Neuronal stem cell (in vitro differentiated cells): ENCODE measurements at regions not wholly inside any gene's neighbourhood (a gene's known extent, or its start where the extent isn't known, plus 50 kb on each side); places are given as distances from the start of the nearest gene placed in this dataset.
"Not testable (repeated sequence)": the region's sequence is repeated elsewhere in the genome, so short reads cannot be mapped to it uniquely, and the experiment has no call there.

Source experiments
- DNase-seq: peaks from one replicate; pipeline ENCODE4 v3.0.0-alpha.2; 2013; ENCODE audit warnings: low spot score
- H2AFZ ChIP-seq: one replicate; pipeline ENCODE4 v1.6.1; 2013; ENCODE audit warnings: mild to moderate bottlenecking, low read length, inconsistent platforms
- H2AK5ac ChIP-seq: 2 replicates; pipeline ENCODE4 v1.6.1; 2013; ENCODE audit warnings: low read depth, mild to moderate bottlenecking, inconsistent platforms, low read length, moderate library complexity, mixed read lengths
- H2BK120ac ChIP-seq: 2 replicates; pipeline ENCODE4 v1.6.1; 2013; ENCODE audit warnings: low read depth, mild to moderate bottlenecking, inconsistent platforms, low read length, moderate library complexity, mixed read lengths
- H2BK12ac ChIP-seq: one replicate; pipeline ENCODE4 v1.6.1; 2013; ENCODE audit warnings: low read length, inconsistent platforms
- H2BK15ac ChIP-seq: 2 replicates; pipeline ENCODE4 v1.6.1; 2013; ENCODE audit warnings: mild to moderate bottlenecking, low read length, inconsistent platforms, mixed read lengths
- H2BK5ac ChIP-seq: one replicate; pipeline ENCODE4 v1.6.1; 2013; ENCODE audit warnings: inconsistent platforms, mild to moderate bottlenecking, low read length, moderate library complexity
- H3K14ac ChIP-seq: one replicate; pipeline ENCODE4 v1.6.1; 2013; ENCODE audit warnings: low read length, inconsistent platforms
- H3K18ac ChIP-seq: 2 replicates; pipeline ENCODE4 v1.6.1; 2013; ENCODE audit warnings: low read length, inconsistent platforms
- H3K23ac ChIP-seq: 2 replicates; pipeline ENCODE4 v1.6.1; 2013; ENCODE audit warnings: low read depth, mild to moderate bottlenecking, mixed read lengths, low read length, inconsistent platforms; ENCODE audit not compliant: poor library complexity
- H3K27ac ChIP-seq: replicated peaks from 3 replicates; pipeline ENCODE4 v1.5.1; 2013; ENCODE audit warnings: low read length, inconsistent platforms
- H3K27me3 ChIP-seq, 3 experiments: 2 replicates each; pipeline ENCODE4 v1.6.1; 2013; ENCODE audit warnings: low read length in 3 of 3, mild to moderate bottlenecking in 2 of 3, inconsistent platforms in 1 of 3, low read depth in 1 of 3, mixed read lengths in 1 of 3, moderate library complexity in 1 of 3; ENCODE audit not compliant: control insufficient read depth in 3 of 3, insufficient read depth in 3 of 3
- H3K36me3 ChIP-seq, 2 donors: replicated peaks in 1 of 2; 2 replicates each; pipeline ENCODE4 v1.6.1; 2013; ENCODE audit warnings: low read length in 2 of 2; ENCODE audit not compliant: control insufficient read depth in 2 of 2, insufficient read depth in 2 of 2
- H3K4ac ChIP-seq: 2 replicates; pipeline ENCODE4 v1.6.1; 2013; ENCODE audit warnings: inconsistent platforms, mild to moderate bottlenecking, low read length, moderate library complexity
- H3K4me1 ChIP-seq, 2 donors: 1 replicate in 1 of 2; 2 replicates in 1 of 2; pipeline ENCODE4 v1.6.1; 2013; ENCODE audit warnings: low read length in 2 of 2, low read depth in 1 of 2; ENCODE audit not compliant: control insufficient read depth in 2 of 2, insufficient read depth in 1 of 2
- H3K4me2 ChIP-seq: one replicate; pipeline ENCODE4 v1.6.1; 2013; ENCODE audit warnings: mild to moderate bottlenecking, low read length, inconsistent platforms; ENCODE audit not compliant: insufficient read depth, poor library complexity, severe bottlenecking
- H3K4me3 ChIP-seq, 2 donors: 2 replicates each; pipeline ENCODE4 v1.5.1; 2013; ENCODE audit warnings: low read length in 2 of 2, mild to moderate bottlenecking in 2 of 2, inconsistent platforms in 1 of 2, moderate library complexity in 1 of 2
- H3K79me1 ChIP-seq: one replicate; pipeline ENCODE4 v1.6.1; 2013; ENCODE audit warnings: low read depth, mild to moderate bottlenecking, inconsistent platforms, low read length, moderate library complexity
- H3K9ac ChIP-seq: one replicate; pipeline ENCODE4 v1.6.1; 2013; ENCODE audit warnings: mild to moderate bottlenecking, low read depth, low read length, inconsistent platforms; ENCODE audit not compliant: poor library complexity
- H3K9me3 ChIP-seq, 2 donors: replicated peaks in 1 of 2; 2 replicates each; pipeline versions ENCODE3 to v1.6.1; 2013; ENCODE audit warnings: low read length in 2 of 2, mild to moderate bottlenecking in 2 of 2, inconsistent platforms in 1 of 2, low read depth in 1 of 2, mixed read lengths in 1 of 2, moderate library complexity in 1 of 2; ENCODE audit not compliant: control insufficient read depth in 2 of 2, insufficient read depth in 1 of 2
- H4K8ac ChIP-seq: one replicate; pipeline ENCODE4 v1.6.1; 2013; ENCODE audit warnings: low read depth, mild to moderate bottlenecking, inconsistent platforms, low read length, moderate library complexity
- H4K91ac ChIP-seq: one replicate; pipeline ENCODE4 v1.6.1; 2013; ENCODE audit warnings: low read length, low read depth, mild to moderate bottlenecking, inconsistent platforms; ENCODE audit not compliant: poor library complexity
- WGBS, 2 donors: extraction: QIAGEN DNeasy Blood & Tissue Kit; methylation state at CpG; one replicate each; pipeline ENCODE4 v1.1.7; 2013; ENCODE audit warnings: missing lambda C conversion rate in 2 of 2, mixed read lengths in 1 of 2; ENCODE audit not compliant: insufficient read length in 2 of 2, insufficient replicate concordance in 1 of 2; ENCODE audit errors: extremely low coverage in 2 of 2; 5-methylcytosine and 5-hydroxymethylcytosine counted together

DNA sequence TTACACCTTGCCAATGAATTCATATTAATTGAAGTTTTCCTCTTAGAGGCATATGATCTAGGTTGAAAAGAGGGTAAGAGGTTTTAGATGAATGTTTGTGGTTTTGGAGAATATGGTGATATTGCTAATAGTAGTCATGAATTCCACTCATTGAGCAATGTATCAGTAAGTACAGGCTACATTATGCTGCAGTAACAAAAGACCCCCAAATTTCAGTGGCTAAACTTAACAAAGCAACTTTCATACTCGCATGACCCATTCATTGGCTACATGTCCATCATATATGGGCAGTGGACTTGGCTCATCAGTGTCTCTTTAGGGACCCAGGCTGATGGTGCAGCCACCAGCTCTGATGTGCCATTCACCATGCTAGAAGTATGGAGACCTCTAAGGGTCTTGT lies 196.6 kb upstream of the MYL2 start:
- Histone ChIP-seq H2BK12ac (no peak overlapping the region), H3K79me1 (no peaks in the 10 kb centered on the region), H2AK5ac (no peak overlapping the region), H2BK15ac (no peak overlapping the region), H3K9ac (no peak overlapping the region), H3K27ac (no peak overlapping the region), H3K14ac (no peak overlapping the region), H3K4me3 (no peak overlapping the region), H4K91ac (no peak overlapping the region), H3K9me3 (peaks cover 0 to 2% of the 10 kb centered on the region in 2 donors), H2AFZ (no peak overlapping the region), H3K4me1 (peaks cover under 1 to 3% of the 10 kb centered on the region in 2 donors), H3K18ac (no peak overlapping the region), H3K27me3 (no peaks in the 10 kb centered on the region), H3K23ac (no peak overlapping the region), H3K4ac (no peak overlapping the region), H2BK120ac (no peak overlapping the region), H3K36me3 (no peaks in the 10 kb centered on the region), H3K4me2 (no peak overlapping the region), H4K8ac (no peak overlapping the region), H2BK5ac (no peak overlapping the region)
- no peak for DNase-seq
- WGBS, 2 donors: no CpG with 5 or more reads among the region's 1 CpG

- WGBS, 2 donors: no CpG with 5 or more reads among the region's 3 CpGs
Observed at GRCh38 chr12:111113313-111113712, 192.9 kb upstream of the MYL2 start.

GRCh38 chr12:111112311-111113098 lies 192.1 kb upstream of the MYL2 start:
- no peak overlapping the region for H3K23ac ChIP-seq
- H4K8ac ChIP-seq: no peak overlapping the region
- H3K9me3 ChIP-seq: peaks cover 0 to 4% of the 10 kb centered on the region in 2 donors
- H3K79me1 ChIP-seq: no peaks in the 10 kb centered on the region
- no CpG with 5 or more reads among the region's 14 CpGs for WGBS, 2 donors
- no peak overlapping the region for H2BK5ac ChIP-seq
- H2AFZ ChIP-seq: no peak overlapping the region
- no peak overlapping the region for H3K4ac ChIP-seq
- DNase-seq: no peak
- no peaks in the 10 kb centered on the region for H3K4me1 ChIP-seq
- no peak overlapping the region for H3K4me3 ChIP-seq
- no peak overlapping the region for H2BK15ac ChIP-seq
- no peaks in the 10 kb centered on the region for H3K27me3 ChIP-seq
- H3K27ac ChIP-seq: no peak overlapping the region
- H4K91ac ChIP-seq: no peak overlapping the region
- H2BK120ac ChIP-seq: no peak overlapping the region
- no peak overlapping the region for H2BK12ac ChIP-seq
- H3K4me2 ChIP-seq: no peak overlapping the region
- H3K14ac ChIP-seq: no peak overlapping the region
- H3K36me3 ChIP-seq: no peaks in the 10 kb centered on the region
- no peak overlapping the region for H3K9ac ChIP-seq
- no peak overlapping the region for H2AK5ac ChIP-seq
- H3K18ac ChIP-seq: no peak overlapping the region

More at GRCh38 chr12:111113313-111113712, 192.9 kb upstream of the MYL2 start:
- H2AFZ ChIP-seq, H2AK5ac ChIP-seq, H4K8ac ChIP-seq, DNase-seq, H3K14ac ChIP-seq, H2BK120ac ChIP-seq, H3K4me2 ChIP-seq, H3K4me1 ChIP-seq, H2BK15ac ChIP-seq, H3K27me3 ChIP-seq, H3K9me3 ChIP-seq, H3K27ac ChIP-seq, H3K18ac ChIP-seq, H3K36me3 ChIP-seq, H2BK12ac ChIP-seq, H3K4me3 ChIP-seq, H4K91ac ChIP-seq, H3K9ac ChIP-seq, H2BK5ac ChIP-seq, H3K23ac ChIP-seq, H3K79me1 ChIP-seq, H3K4ac ChIP-seq: not testable (repeated sequence)

DNA sequence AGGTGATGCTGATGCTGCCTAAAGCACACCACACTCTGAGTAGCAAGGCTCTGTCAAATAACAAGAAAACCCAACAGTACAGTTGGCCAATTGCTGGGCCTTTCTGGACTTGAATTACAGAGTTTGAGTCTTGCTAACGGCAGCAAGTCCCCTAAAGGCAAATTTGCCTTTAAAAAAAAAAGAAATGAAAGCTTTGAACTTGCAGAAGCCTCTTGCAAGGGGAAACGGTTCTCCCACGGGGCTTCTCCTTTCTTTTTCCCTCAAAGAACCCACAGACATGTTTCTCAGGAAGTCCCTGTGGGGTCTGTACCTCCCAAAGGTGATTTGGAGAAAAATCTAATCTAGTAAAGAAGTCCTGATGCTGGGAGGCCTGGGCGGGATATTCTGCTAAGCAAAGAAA lies 191.3 kb upstream of the MYL2 start:
- no peak overlapping the region for H3K14ac ChIP-seq
- no peak for DNase-seq
- no peak overlapping the region for H2BK120ac ChIP-seq
- no peak overlapping the region for H4K91ac ChIP-seq
- no peak overlapping the region for H3K9ac ChIP-seq
- H3K23ac ChIP-seq: no peak overlapping the region
- H2BK5ac ChIP-seq: no peak overlapping the region
- no peak overlapping the region for H2AK5ac ChIP-seq
- peaks cover 0 to 2% of the 10 kb centered on the region in 2 donors for H3K9me3 ChIP-seq
- H2BK12ac ChIP-seq: no peak overlapping the region
- no CpG with 5 or more reads among the region's 4 CpGs for WGBS, 2 donors
- no peak overlapping the region for H2BK15ac ChIP-seq
- H3K79me1 ChIP-seq: no peaks in the 10 kb centered on the region
- no peaks in the 10 kb centered on the region for H3K36me3 ChIP-seq
- no peak overlapping the region for H3K4me3 ChIP-seq
- H3K4me2 ChIP-seq: no peak overlapping the region
- H3K18ac ChIP-seq: no peak overlapping the region
- H2AFZ ChIP-seq: no peak overlapping the region
- no peak overlapping the region for H3K27ac ChIP-seq
- H3K4ac ChIP-seq: no peak overlapping the region
- H3K27me3 ChIP-seq: no peaks in the 10 kb centered on the region
- no peaks in the 10 kb centered on the region for H3K4me1 ChIP-seq
- H4K8ac ChIP-seq: no peak overlapping the region
